ENCODE measurements at regions not wholly inside any gene's neighbourhood (a gene's known extent, or its start where the extent isn't known, plus 50 kb on each side); places are given as distances from the start of the nearest gene placed in this dataset.

DNA sequence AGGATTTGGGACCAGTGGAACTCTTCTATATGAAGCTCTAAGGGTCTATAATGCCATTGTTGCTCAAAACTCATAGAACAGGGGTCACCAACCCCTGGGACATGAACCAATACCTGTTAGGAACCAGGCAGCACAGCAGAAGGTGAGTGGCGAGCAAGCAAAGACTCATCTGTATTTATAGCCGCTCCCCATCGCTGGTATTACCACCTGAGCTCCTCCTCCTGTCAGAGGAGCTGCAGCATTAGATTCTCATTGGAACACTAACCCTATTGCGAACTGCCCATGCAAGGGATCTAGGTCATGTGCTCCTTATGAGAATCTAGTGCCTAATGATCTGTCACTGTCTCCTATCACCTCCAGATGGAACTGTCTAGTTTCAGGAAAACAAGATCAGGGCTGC is 237.5 kb downstream of the C6orf118 start:
- no peak overlapping the region for H2AK5ac ChIP-seq (ENCODE audit: low read depth, low read length)
- no peaks in the 10 kb centered on the region for H3K27me3 ChIP-seq (ENCODE audit: control insufficient read depth, insufficient read depth, low read length)
- H2BK15ac ChIP-seq (ENCODE audit: low read depth, low read length): no peak overlapping the region
- H3K79me1 ChIP-seq (ENCODE audit: low read depth in 1 of 2, low read length in 2 of 2): no peaks in the 10 kb centered on the region
- intact Hi-C loops (cut with micrococcal nuclease) (no loop called here), dilution Hi-C loops (cut with HindIII; ENCODE audit: low sequenced_read_pairs, unreplicated experiment) (no loop called here), in situ Hi-C loops (cut with MboI; ENCODE audit: low sequenced_read_pairs) (no loop called here)
- H3K4me3 ChIP-seq (ENCODE audit: insufficient read depth, low read depth, low read length): no peak overlapping the region
- DNase-seq: no peak
- H3K4me2 ChIP-seq (ENCODE audit: low read depth, low read length): no peak overlapping the region
- no peaks in the 10 kb centered on the region for H4K20me1 ChIP-seq (ENCODE audit: insufficient read depth, low read length)
- H3K4ac ChIP-seq (ENCODE audit: low read depth, low read length): no peak overlapping the region
- H4K5ac ChIP-seq (ENCODE audit: low read depth, low read length): no peak overlapping the region
- CTCF ChIA-PET: no interaction called here
- no peaks in the 10 kb centered on the region for H3K9me1 ChIP-seq (ENCODE audit: insufficient read depth, low read length)
- no peak overlapping the region for H3K56ac ChIP-seq (ENCODE audit: extremely low read depth, insufficient read depth, low read length)
- no TSS peak for BruUV-seq (replicated peaks)
- H4K91ac ChIP-seq (ENCODE audit: insufficient read depth, low read depth, low read length): no peak overlapping the region
- no peaks in the 10 kb centered on the region for H3K4me1 ChIP-seq (ENCODE audit: control insufficient read depth, insufficient read depth, low read length)
- H2AFZ ChIP-seq (replicated peaks; ENCODE audit: low read length, poor library complexity): no peak overlapping the region
- no peak overlapping the region for H2BK5ac ChIP-seq (ENCODE audit: low read depth, low read length, poor library complexity, severe bottlenecking)
- no peak overlapping the region for H2AK9ac ChIP-seq (replicated peaks; ENCODE audit: low read depth, low read length, poor library complexity)
- H3K18ac ChIP-seq (ENCODE audit: low read depth, low read length): no peak overlapping the region
- H2BK20ac ChIP-seq (ENCODE audit: low read depth, low read length): no peak overlapping the region
- no peak overlapping the region for H3K27ac ChIP-seq (ENCODE audit: insufficient read depth, low read length)
- H4K8ac ChIP-seq (ENCODE audit: low read depth in 2 of 2, low read length in 2 of 2): no peak overlapping the region
- no CpG with 5 or more reads among the region's 4 CpGs for WGBS, 2 experiments (ENCODE audit: extremely low coverage in 2 of 2, insufficient read length in 1 of 2)
- H3K23ac ChIP-seq (ENCODE audit: low read depth, low read length): no peak overlapping the region
- no peak overlapping the region for H2BK120ac ChIP-seq (ENCODE audit: low read depth, low read length)
- H3K9me3 ChIP-seq (ENCODE audit: control insufficient read depth, insufficient read depth, low read length): peaks cover 14% of the 10 kb centered on the region
- no peak overlapping the region for H3K14ac ChIP-seq (replicated peaks; ENCODE audit: low read depth, low read length)
- H3K36me3 ChIP-seq (ENCODE audit: control insufficient read depth, insufficient read depth, low read length): no peaks in the 10 kb centered on the region
- POLR2A ChIA-PET (ENCODE audit: unreplicated experiment): no interaction called here
- ATAC-seq (ENCODE audit: low read depth): no peak
- no peak overlapping the region for H3K9ac ChIP-seq (ENCODE audit: low read depth, low read length)
- TF ChIP-seq RCOR1 (IDR thresholded peaks at IDR 0.05; ENCODE audit: insufficient replicate concordance, low read length): no peak
- TF ChIP-seq RFX5 (IDR thresholded peaks at IDR 0.05; ENCODE audit: low read depth, low read length): no peak
- no peak for TF ChIP-seq MAFK (IDR thresholded peaks at IDR 0.05; ENCODE audit: low read depth, low read length)
- no peak for TF ChIP-seq RAD21 (IDR thresholded peaks at IDR 0.05; ENCODE audit: low read length)
- no peak for TF ChIP-seq USF2 (IDR thresholded peaks at IDR 0.05; ENCODE audit: low read depth, low read length)
- no peak for TF ChIP-seq MAZ (IDR thresholded peaks at IDR 0.05; ENCODE audit: borderline replicate concordance, low read depth, low read length)
- TF ChIP-seq NFE2L2 (IDR thresholded peaks at IDR 0.05; ENCODE audit: low read depth, low read length): no peak
- TF ChIP-seq BHLHE40 (IDR thresholded peaks at IDR 0.05; ENCODE audit: low read depth, low read length): no peak
- TF ChIP-seq CEBPB (IDR thresholded peaks at IDR 0.05; ENCODE audit: low read depth, low read length): no peak

All from IMR-90 (cell line).